Transverse colon (tissue), 4 donors: ENCODE measurements at regions not wholly inside any gene's neighbourhood (a gene's known extent, or its start where the extent isn't known, plus 50 kb on each side); places are given as distances from the start of the nearest gene placed in this dataset.

Experiments used
- DNase-seq: peaks from one replicate; pipeline ENCODE4 v3.0.0-alpha.2; 2019
- H3K27ac ChIP-seq, 4 donors: fragments of 200-600 bp; sonication (generic); 2 replicates each; pipeline ENCODE4 v1.5.1; 2016 to 2018; ENCODE audit warnings: inconsistent platforms in 4 of 4
- H3K27me3 ChIP-seq: fragments of 200-600 bp; sonication (generic); 2 replicates; pipeline ENCODE4 v1.5.1; 2017; ENCODE audit warnings: inconsistent platforms
- H3K36me3 ChIP-seq, 4 donors: fragments of 200-600 bp; sonication (generic); 2 replicates each; pipeline ENCODE4 v1.5.1; 2017 to 2019; ENCODE audit warnings: inconsistent platforms in 4 of 4
- H3K4me1 ChIP-seq, 4 donors: fragments of 200-600 bp; sonication (generic); 2 replicates each; pipeline ENCODE4 v1.5.1; 2017 to 2020; ENCODE audit warnings: inconsistent platforms in 4 of 4
- H3K4me3 ChIP-seq, 4 donors: fragments of 200-600 bp; sonication (generic); 1 replicate in 1 of 4; 2 replicates in 3 of 4; pipeline versions ENCODE4 v1.5.1 to v1.6.1; 2017 to 2019; ENCODE audit warnings: inconsistent platforms in 4 of 4
- H3K9me3 ChIP-seq, 2 donors: fragments of 200-600 bp; sonication (generic); 2 replicates each; pipeline ENCODE4 v1.5.1; 2017 to 2019; ENCODE audit warnings: inconsistent platforms in 2 of 2
- CTCF ChIP-seq, 5 experiments: fragments of 200-600 bp in 3 of 5; fragments of 450-650 bp in 2 of 5; sonication (generic) in 3 of 5; IDR thresholded peaks; 1 replicate in 2 of 5; 2 replicates in 3 of 5; pipeline ENCODE4 v1.5.1; 2016 to 2017; ENCODE audit warnings: antibody characterized with exemption in 5 of 5, inconsistent platforms in 3 of 5, mild to moderate bottlenecking in 2 of 5, moderate library complexity in 1 of 5
- EP300 ChIP-seq: sonication (generic); formaldehyde crosslinking; IDR thresholded peaks from one replicate; pipeline ENCODE4 v1.6.1; 2017; ENCODE audit warnings: antibody characterized with exemption, low read depth
- POLR2A ChIP-seq: fragments of 450-650 bp; IDR thresholded peaks from one replicate; pipeline ENCODE4 v1.6.1; 2016; ENCODE audit warnings: antibody characterized with exemption, mild to moderate bottlenecking, moderate library complexity
- POLR2AphosphoS5 ChIP-seq, 3 donors: sonication (generic); formaldehyde crosslinking; IDR thresholded peaks; one replicate each; pipeline ENCODE4 v1.6.1; 2016; ENCODE audit warnings: antibody characterized with exemption in 3 of 3
- WGBS, 2 donors: methylation state at CpG; one replicate each; pipeline ENCODE4 v1.1.5; 2018; ENCODE audit warnings: low coverage in 1 of 2; 5-methylcytosine and 5-hydroxymethylcytosine counted together
- in situ Hi-C, 4 donors: fragments of 200-750 bp; cut with MboI; loops; one replicate each; pipeline versions ENCODE4 v1.15.0 to v1.15.1; 2017; ENCODE audit warnings: low sequenced_read_pairs in 3 of 4, low pct_ligation_motif_present in 1 of 4, low pct_unique_long_range_greater_than_20kb in 1 of 4
- intact Hi-C: fragments of 100-400 bp; cut with DNase I; formaldehyde crosslinking; loops from one replicate; pipeline ENCODE4 v1.15.1; 2023; ENCODE audit warnings: low total_unique reads

GRCh38 chr1:94698356-94698755, 121.8 kb upstream of the SLC44A3 start:
- Histone ChIP-seq H3K36me3 (no peaks in the 10 kb centered on the region), H3K27me3 (no peaks in the 10 kb centered on the region), H3K9me3 (no peaks in the 10 kb centered on the region), H3K4me3 (no peak overlapping the region), H3K27ac (no peak overlapping the region), H3K4me1 (peaks cover 0 to 9% (median 3%) of the 10 kb centered on the region in 4 donors)
- WGBS, 2 donors, result 73 to 91% methylated on average over 2 of the region's 2 CpGs
- no peak for TF ChIP-seq EP300
- no peak for TF ChIP-seq CTCF (IDR thresholded peaks at IDR 0.05)
- TF ChIP-seq POLR2A, result no peak
- TF ChIP-seq POLR2AphosphoS5 (IDR thresholded peaks at IDR 0.05), result no peak
- in situ Hi-C loops (no loop called here), intact Hi-C loops (no loop called here)
- no peak for DNase-seq

- intact Hi-C loops, result no loop called here
- Histone ChIP-seq H3K36me3 (no peaks in the 10 kb centered on the region), H3K4me1 (peaks cover 0 to 9% (median 3%) of the 10 kb centered on the region in 4 donors), H3K27me3 (no peaks in the 10 kb centered on the region), H3K27ac (no peak overlapping the region), H3K9me3 (no peaks in the 10 kb centered on the region), H3K4me3 (no peak overlapping the region)
- 53 to 66% methylated on average over 5 of the region's 5 CpGs for WGBS, 2 donors
- in situ Hi-C loops, result no loop called here
- TF ChIP-seq POLR2A (no peak), CTCF (IDR thresholded peaks at IDR 0.05) (no peak), POLR2AphosphoS5 (IDR thresholded peaks at IDR 0.05) (no peak)
- DNase-seq, result no peak
Observed at GRCh38 chr1:94697839-94698238, 122.3 kb upstream of the SLC44A3 start.

GRCh38 chr1:94694226-94694915, 125.8 kb upstream of the SLC44A3 start:
- Histone ChIP-seq H3K9me3 (no peaks in the 10 kb centered on the region), H3K4me1 (no peaks in the 10 kb centered on the region), H3K4me3 (no peak overlapping the region), H3K36me3 (no peaks in the 10 kb centered on the region), H3K27me3 (no peaks in the 10 kb centered on the region), H3K27ac (no peak overlapping the region)
- intact Hi-C loops (no loop called here), in situ Hi-C loops (no loop called here)
- WGBS, 2 donors, result 88 to 96% methylated on average over 4 of the region's 4 CpGs
- TF ChIP-seq EP300 (no peak), POLR2AphosphoS5 (IDR thresholded peaks at IDR 0.05) (no peak), POLR2A (no peak), CTCF (IDR thresholded peaks at IDR 0.05) (no peak)
- DNase-seq, result no peak

- DNase-seq, result no peak
- no peaks in the 10 kb centered on the region for H3K27me3 ChIP-seq
- intact Hi-C loops, result no loop called here
- H3K36me3 ChIP-seq, result no peaks in the 10 kb centered on the region
- no peak overlapping the region for H3K27ac ChIP-seq
- no peaks in the 10 kb centered on the region for H3K9me3 ChIP-seq
- TF ChIP-seq EP300 (no peak), POLR2AphosphoS5 (IDR thresholded peaks at IDR 0.05) (no peak), POLR2A (no peak), CTCF (IDR thresholded peaks at IDR 0.05) (no peak)
- H3K4me3 ChIP-seq, result no peak overlapping the region
- in situ Hi-C loops, result no loop called here
- peaks cover 0 to 2% (median 0%) of the 10 kb centered on the region in 4 donors for H3K4me1 ChIP-seq
- 79 to 91% methylated on average over 1 of the region's 1 CpG for WGBS, 2 donors
Observed at GRCh38 chr1:94693435-94693834, 126.7 kb upstream of the SLC44A3 start.
